SKM-1 treated with dmso at 0.1 percent for 144 hours (cell line): ENCODE measurements at regions not wholly inside any gene's neighbourhood (a gene's known extent, or its start where the extent isn't known, plus 50 kb on each side); places are given as distances from the start of the nearest gene placed in this dataset.

Experiments
- DNase-seq: peaks from one replicate; lab custom pipeline; 2025; ENCODE audit not compliant: unreplicated experiment; lab: John Stamatoyannopoulos, UW

DNA sequence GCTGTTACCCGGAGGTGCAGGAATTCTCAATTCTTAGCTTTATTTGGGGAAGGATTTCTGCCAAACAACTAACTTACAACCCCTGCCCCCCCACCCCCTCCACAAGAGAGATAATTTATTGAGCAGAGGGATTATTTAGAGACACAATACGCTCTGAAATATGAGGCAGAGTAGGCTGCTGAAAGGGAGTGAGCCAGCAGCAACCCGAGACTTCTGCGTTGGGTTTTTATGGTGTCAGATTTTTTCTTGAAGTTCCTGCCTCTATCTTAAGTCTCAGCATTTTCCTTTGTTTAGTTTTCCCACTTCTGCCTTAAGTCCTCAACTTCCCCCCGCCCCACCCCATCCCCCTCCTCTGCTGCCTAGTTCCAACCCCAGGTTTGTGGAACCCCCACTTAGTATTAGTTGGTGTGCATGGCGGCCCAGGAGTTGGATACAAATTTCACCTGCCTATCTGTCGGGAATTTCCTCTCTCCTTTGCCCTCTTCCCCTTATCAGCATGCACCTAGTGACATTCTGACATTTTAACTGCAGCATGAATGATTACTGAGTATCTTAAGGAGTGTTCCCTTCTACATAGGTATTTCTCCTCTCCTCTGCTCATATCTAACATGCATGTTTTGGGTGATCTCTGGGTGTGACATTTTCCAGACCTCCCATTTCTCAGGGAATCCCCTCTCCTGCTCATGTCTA, 1635.9 kb upstream of the LRRTM1 start:
- DNase-seq = no peak

DNA sequence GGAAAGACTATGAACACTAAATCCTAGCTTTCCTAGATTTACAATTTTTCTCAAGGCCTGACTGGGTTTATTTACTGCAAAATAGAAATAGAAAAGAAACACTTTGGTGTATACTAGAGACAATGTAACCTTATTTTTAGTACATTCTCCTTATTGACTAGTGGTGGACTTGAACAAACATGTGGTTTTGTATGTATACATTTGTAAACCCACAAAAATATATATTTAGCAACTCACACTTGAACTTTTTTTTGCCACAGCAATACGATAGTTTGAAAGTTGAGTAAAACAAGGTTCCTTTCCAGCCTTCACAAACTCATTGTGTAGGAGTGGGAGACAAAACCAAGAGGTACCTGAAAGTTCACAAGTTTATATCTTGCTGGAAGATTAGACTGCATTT, 1633.4 kb upstream of the LRRTM1 start:
- no peak for DNase-seq

DNA sequence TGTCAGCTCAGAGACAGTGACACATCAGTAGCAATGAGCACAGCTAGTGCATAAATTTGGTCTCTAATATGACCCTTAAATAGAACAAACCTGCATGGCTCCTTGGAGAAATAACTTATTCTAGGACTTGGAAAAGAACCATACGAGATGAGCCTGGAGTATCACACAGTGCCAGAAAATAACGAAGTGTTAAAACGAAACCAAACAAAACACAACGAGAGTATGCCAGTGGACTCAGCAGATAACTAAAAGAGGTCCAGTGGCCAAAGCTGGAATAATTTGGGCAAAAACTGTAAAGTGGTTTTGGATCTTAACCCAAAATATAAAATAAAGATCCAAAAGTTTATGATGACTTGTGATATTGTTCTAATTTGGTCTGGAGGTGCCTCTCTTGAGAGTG, 1599.0 kb upstream of the LRRTM1 start:
- DNase-seq = no peak

DNA sequence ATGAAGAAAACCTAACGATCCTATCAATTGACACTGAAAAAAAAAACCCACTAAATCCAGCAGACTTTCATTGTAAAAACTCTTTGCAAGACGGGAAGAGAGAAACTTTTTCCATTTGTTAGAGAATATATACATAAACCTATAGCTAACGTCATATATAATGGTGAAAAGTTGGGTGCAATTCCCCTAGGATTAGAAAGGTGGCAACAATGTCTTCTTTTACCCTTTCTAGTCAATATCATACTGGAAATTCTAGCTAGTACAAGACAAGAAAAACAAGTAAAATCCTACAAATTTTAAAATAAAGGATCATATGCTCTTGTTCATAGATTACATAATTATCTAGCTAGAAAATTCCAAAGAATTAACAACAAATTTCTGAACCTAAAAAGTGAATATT, 1596.5 kb upstream of the LRRTM1 start:
- no peak for DNase-seq

DNA sequence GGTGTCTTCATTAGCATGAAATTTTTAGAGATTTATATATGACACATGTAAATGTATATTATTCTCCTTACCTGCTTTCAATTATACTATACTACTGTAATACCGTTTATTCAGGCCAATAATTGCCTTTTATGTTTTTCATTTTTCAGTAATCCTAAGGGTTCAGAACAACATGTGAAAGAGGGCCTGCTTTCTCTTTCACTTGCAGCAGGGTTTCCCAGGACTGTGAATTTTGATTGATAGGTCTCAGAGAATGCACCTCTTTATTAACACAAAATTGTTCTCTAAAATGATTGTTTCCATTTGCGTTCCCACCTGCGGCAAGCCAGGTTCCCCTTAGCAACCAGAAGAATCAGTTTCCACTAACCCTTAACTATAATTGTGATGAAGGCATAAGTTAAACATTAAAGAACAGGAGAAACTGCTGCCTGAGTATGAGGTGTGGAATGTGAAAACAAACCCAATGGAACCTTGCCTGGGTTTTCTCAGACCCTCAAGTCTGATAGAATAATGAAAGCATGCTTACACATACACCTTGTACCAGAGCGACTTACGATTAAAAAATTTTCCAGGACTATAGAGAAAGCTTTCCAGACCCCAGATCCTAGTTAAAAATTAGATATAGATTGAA, 1591.2 kb upstream of the LRRTM1 start:
- no peak for DNase-seq

DNA sequence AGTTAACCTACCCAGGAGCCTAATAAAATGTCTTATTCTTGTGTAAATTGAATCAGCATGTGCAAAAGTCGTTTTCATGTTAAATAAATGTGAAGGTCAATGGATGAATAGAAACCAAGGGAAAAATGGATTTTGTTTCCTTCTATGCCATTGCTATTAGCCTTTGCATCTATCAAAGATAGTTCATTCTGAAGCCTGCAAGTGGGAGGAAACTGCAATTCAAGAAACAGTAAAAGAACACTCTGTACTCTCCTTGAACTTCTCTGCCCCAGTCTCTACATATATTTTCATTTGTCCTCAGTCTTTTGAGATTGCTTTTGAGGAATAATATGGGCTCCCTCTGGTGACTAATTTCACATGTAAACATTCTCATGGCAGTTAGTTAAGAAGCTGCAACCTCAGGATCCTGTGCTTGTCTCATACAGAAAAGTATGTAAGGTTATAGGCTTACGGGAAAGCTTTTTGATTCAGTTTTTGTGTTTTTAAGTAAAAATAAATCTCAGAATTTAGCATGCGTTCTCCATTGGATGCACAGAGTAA, 1590.0 kb upstream of the LRRTM1 start:
- DNase-seq = no peak

DNA sequence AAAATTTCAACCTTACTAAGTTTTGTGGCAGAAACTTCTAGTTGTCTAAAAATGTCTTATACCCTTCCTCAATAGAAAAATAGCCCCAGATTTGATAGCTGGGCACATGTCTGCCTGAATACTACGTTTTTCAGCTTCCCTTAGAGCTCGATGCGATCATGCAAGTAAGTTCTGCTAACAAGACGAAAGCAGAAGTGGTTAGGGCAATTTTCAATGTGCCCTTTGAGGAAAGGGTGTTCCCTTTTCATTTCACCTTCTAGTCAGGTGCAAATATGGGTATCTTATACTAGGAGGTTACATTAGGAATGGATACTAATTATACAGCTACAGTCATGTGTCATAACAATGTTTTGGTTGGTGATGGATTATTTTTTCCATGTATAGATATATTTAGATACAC, 1572.1 kb upstream of the LRRTM1 start:
- peak; percentile 71 for DNase-seq

DNA sequence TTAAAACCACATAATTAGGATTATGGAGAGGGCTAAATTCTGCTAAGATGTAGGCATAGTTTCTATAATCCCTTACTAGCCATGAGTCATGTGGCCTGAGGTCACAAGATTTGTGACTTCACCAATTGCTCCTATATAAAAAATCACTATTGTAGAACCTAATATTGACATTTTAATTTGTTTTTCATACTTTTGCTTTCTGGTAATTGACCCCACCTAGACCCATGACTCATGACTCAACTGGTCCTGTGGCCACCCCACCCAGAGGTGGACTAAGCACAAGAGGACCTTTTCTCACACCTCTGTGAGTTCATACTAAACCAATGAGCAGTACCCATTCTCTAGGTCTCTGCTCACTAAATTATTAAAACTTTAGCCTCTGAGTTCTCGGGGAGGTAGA, 1567.5 kb upstream of the LRRTM1 start:
- no peak for DNase-seq

DNA sequence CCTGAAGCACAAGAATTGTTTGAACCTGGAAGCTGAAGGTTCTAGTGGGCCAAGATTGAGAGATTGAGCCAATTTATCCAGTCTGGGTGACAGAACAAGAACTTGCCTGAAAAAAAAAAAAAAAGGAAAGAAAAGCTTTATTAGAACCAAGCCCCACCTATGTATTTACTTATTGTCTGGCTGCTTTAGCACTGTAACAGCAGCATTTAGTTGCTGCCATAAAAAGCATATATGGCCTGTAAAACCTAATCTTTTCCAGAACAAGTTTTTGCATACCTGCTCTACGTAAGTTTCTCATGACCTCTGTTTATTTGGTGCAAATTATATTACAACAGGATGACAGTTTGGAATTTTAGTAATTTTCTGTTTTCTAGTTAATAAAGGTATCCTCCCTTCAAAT, 1565.6 kb upstream of the LRRTM1 start:
- DNase-seq = no peak

DNA sequence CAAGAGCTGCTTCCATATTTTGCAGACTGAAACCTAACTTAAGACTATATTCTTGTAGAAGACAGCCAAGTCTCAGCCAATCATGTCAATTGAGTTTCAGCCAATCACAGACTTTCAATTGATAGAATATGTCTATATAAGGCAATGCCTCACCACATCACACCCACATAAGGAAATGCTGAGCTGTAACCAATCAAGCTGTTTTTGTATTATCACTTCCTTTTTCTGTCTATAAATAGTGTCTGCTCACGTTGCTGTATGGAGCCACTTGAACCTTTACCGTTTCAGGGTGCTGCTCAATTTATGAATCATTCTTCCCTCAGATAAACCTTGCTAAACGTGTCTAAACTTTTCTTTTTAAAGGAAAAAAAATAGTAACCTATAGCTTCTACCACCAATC, 1554.4 kb upstream of the LRRTM1 start:
- DNase-seq = peak; percentile 30

DNA sequence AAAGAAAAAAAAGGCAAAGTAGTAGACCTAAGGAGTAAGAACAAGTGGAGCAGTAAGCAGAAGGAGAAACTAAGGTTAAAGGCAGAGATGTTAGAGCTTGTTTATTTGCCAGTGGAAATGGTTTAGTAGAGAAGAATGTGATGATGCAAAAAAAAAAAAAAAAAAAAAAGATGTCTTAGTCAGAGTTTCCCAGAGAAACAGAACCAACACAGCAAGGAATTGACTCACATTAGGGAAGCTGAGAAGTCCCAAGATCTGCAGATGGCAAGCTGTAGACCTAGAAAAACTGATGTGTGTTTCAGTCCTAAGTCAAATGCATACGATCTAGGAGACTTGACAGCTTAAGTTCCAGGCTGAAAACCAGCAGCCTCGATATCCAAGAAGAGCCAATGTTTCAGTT, 1548.8 kb upstream of the LRRTM1 start:
- DNase-seq = no peak

DNA sequence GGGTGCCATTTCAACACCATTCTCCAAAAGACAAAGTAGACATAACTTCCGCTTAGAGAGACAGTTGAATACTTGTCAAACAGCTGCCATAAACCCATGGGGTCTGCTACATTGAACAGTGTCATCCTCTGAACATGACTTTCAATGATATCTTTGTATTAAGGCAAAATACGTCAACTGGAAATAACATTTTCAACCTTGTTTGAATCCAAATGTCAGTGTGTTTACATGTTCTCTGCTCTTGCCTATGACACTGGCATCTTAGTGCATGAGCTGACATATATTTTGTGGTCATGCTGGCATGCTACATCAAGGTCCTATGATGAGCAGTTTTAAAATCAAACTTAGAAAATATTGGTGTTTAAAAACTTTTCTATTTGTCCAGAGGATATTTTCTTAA, 1548.1 kb upstream of the LRRTM1 start:
- no peak for DNase-seq

DNA sequence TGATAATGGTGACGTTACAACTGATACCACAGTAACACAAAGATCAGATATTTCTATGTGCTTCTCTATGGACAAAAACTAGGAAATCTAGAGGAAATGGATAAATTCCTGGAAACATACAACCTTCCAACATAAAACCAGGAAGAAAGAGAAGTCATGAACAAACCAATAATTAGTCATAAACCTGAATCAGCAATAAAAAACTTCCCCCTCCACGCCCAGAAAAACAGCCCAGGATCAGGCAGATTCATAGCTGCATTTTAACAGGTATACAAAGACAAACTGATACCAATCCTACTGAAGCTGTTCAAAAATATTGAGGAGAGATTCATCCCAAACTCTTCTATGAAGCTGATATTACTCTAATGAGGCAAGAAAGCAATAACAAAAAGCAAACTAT, 1535.2 kb upstream of the LRRTM1 start:
- DNase-seq = no peak

DNA sequence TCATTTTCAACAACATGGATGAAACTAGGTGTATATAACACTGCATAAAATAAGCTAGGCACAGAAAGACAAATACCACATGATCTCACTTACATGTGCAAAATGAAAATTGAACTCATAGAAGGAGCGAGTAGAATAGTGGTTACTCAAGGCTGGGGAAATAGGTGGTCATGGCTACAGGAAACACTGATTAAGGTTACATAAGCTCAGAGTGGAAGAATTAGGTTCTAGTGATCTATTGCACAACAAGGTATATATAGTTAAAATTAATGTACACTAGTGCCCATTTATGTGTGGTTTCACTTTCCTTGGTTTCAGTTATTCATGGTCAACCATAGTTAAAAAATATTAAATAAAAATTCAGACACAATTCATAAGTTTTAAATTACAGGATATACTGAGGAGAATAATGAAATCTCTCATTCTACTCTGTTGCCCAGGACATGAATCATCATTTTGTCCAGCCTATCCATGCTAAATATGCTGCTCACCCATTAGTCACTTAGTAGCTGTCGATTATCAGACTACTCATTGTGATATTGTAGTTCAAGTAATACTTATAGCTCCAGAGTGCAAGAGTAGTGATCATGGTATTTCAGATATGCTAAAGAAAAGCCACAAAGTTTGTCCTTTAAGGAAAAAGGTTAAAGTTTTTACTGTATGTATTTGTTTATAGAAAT, 1530.9 kb upstream of the LRRTM1 start:
- peak; percentile 76 for DNase-seq

DNA sequence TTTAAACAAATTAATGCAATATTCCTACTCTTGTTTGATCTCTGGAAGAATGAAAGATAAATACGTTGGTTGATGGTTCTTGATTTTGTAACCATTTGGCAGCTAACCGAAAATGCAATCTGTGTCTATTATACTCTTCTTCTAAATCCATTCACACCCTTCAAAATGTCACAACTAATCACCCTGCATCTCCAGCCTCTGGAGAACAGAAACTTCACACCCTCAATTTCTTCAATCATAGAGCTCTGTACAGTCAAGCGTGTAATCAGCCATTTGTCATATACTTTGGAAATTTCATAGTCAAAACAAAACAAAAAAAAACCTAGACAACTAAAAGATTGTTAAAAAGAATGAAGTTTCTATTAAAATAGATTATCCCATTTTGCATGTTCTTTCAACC, 1482.3 kb upstream of the LRRTM1 start:
- no peak for DNase-seq

DNA sequence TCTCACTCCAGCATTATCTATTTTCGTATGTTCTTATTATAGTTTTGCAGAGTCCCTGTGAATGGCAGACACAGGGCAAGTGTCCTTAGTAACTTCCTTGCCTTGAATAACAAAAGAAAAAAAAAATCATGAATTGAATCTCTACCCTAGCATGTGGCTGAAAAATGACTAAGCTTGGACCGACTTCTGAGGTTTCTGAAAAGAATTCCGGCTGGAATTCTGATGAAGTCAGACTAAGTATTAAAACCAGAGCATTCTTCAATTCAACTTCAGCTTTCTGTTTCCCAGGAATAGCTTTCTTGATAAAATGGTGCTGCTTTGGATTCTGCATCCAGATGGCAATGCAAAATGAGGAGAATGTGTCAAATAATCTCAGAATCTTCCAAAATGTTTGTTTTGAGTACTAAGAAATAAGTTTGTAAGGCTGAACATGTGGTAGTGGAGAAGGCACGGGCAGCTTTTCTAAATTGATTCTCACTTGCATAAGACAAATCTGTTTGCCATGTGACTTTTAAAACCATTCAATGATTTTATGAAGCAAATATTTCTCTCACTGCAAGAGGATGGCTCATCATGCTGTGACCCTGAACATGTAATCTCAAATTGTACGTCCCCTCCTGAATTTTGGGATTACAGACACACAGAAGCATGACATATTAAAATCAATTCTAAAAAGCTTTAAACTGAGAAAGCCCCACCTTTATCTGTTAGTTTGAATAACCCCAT, 1462.8 kb upstream of the LRRTM1 start:
- no peak for DNase-seq

DNA sequence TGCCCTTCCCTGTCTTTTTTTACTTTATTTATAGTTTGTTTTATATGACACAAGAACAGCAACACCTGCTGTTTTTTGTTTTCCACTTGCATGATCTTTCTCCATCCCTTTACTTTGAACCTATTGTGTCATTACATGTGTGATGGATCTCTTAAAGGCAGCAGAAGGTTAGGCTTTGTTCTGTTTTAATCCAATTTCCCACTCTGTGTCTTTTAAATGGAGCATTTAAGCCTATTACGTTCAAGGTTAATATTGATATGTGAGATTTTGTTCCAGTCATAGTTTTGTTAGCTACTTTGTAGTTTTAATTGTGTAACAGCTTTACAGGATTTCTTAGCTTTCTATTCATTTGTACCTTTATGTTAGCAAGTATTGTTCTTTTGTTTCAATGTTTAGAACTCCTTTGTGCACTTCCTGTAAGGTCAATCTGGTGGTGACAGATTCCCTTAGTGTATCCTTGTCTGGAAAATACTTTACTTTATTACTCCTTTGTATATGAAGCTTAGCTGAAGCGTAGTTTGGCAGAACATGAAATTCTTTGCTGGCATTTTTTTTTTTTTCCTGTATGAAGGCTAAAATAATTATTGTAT, 1443.0 kb upstream of the LRRTM1 start:
- DNase-seq = no peak

DNA sequence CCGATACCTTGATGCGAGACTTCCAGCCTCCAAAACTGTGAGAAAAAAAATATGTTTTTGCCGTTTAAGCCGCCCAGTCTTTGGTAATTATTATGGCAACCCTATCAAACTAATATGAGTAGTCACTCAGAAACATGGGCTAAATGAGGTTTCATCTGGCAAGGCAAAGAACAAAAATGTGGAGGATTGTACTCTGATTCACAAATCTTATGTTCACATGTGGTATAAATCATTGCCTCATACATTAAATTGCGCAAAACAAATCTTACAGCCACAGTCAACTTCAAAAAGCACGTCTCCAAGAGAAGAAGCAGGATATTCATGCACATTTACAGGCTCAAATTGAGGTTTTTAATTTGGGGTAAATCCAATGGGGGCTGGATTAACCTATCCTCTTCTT, 1435.4 kb upstream of the LRRTM1 start:
- DNase-seq = no peak

DNA sequence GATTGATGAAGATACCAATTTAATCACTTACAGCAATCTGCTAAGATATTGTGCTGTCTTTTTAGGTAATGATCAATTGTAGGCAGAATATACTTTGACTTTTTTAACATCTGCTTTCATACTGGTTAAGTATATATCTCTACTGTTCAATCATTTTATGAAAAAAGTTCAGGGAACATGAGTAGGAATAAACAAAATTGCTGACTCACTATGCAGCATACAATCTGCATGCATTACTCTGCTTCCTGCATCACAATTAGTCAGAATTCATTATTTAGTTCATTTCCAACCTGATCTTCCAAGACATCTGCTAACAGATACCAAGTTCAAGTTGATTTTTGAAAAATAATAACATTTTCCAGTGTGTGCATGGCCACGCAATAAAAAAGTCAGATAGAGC, 1430.4 kb upstream of the LRRTM1 start:
- DNase-seq = no peak

DNA sequence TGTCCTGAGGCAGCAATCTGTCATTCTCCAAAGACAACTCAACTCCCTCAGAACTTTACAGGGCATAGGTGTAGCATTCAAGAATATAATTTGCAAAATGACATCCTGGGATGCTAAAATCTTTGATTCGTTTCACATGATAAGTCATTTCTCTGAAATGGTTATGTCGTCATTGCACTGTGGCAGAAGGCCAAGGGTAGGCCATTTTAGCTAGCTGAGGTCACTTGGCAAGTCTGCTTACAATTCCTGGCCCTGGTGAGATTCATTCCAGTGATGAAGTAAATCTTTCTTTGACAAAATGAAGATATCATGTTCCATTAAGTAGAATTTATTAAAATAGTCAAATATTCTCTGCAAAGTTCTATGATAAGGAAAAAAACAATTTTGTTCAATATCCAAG, 1410.3 kb upstream of the LRRTM1 start:
- DNase-seq = no peak

DNA sequence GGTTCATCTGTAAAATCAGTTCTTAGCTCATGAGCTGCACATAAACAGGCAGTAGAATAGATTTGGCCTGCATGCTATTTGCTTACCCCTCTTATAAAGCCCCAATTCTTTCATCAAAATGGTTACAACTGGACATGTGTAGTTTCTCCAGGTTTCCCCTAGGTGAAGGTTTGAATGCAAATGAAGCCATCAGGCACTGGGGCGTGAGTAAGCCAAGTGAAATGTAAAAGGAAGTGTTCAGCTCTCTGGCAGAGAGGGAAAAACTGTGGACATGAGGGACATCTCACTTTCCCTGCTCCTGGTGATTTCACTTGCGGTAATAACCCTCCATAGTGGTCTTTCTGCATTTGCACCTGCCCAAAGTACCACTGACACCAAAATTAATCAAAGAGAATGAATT, 1402.3 kb upstream of the LRRTM1 start:
- no peak for DNase-seq
